ENCODE measurements at regions not wholly inside any gene's neighbourhood (a gene's known extent, or its start where the extent isn't known, plus 50 kb on each side); places are given as distances from the start of the nearest gene placed in this dataset.

- no peak for DNase-seq (ENCODE audit: low read depth in 2 of 2)
Observed at GRCh38 chr13:106623799-106624460, 56.0 kb upstream of the ARGLU1 start.

GRCh38 chr13:106621833-106622232, 53.9 kb upstream of the ARGLU1 start:
- DNase-seq (ENCODE audit: low read depth in 2 of 2), result no peak

- no peak for DNase-seq (ENCODE audit: low read depth in 2 of 2)
Observed at GRCh38 chr13:106619688-106620555, 52.0 kb upstream of the ARGLU1 start.

Data from activated CD8-positive, alpha-beta memory T cell treated with anti-CD3 and anti-CD28 coated beads for 4 hours (primary cell).